ENCODE measurements at regions not wholly inside any gene's neighbourhood (a gene's known extent, or its start where the extent isn't known, plus 50 kb on each side); places are given as distances from the start of the nearest gene placed in this dataset.

DNA sequence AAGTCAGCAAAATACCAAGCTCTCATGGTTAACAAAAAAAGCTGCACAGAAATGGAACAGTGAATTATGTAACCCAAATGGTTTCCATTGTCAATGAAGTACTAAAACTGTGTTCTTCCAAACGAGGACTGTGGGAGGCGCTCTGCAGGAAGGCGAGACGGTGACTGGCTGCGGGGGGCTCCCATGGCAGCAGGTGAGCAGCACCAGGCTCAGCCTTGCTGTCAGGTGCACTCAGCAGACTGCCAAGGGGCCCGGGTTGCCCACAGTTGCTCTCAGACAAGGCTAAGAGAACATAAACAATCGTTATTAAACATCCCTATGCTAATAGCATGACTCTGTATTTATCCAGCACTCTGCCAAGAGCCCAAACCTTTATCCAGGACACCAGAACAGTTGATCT is 630.3 kb upstream of the ARID1B start:
- TF ChIP-seq EZH2 (IDR thresholded peaks at IDR 0.05; ENCODE audit: borderline replicate concordance, low read length), result no peak
- TF ChIP-seq, protein P1, sequence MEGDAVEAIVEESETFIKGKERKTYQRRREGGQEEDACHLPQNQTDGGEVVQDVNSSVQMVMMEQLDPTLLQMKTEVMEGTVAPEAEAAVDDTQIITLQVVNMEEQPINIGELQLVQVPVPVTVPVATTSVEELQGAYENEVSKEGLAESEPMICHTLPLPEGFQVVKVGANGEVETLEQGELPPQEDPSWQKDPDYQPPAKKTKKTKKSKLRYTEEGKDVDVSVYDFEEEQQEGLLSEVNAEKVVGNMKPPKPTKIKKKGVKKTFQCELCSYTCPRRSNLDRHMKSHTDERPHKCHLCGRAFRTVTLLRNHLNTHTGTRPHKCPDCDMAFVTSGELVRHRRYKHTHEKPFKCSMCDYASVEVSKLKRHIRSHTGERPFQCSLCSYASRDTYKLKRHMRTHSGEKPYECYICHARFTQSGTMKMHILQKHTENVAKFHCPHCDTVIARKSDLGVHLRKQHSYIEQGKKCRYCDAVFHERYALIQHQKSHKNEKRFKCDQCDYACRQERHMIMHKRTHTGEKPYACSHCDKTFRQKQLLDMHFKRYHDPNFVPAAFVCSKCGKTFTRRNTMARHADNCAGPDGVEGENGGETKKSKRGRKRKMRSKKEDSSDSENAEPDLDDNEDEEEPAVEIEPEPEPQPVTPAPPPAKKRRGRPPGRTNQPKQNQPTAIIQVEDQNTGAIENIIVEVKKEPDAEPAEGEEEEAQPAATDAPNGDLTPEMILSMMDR (conservative IDR thresholded peaks at IDR 0.05 in 1 of 2, IDR thresholded peaks at IDR 0.05 in 1 of 2; ENCODE audit: extremely low read depth in 1 of 2, insufficient read depth in 1 of 2, low read depth in 1 of 2, low read length in 2 of 2), result no peak

Measured in mammary epithelial cell (primary cell).